ENCODE measurements at regions not wholly inside any gene's neighbourhood (a gene's known extent, or its start where the extent isn't known, plus 50 kb on each side); places are given as distances from the start of the nearest gene placed in this dataset.

DNA sequence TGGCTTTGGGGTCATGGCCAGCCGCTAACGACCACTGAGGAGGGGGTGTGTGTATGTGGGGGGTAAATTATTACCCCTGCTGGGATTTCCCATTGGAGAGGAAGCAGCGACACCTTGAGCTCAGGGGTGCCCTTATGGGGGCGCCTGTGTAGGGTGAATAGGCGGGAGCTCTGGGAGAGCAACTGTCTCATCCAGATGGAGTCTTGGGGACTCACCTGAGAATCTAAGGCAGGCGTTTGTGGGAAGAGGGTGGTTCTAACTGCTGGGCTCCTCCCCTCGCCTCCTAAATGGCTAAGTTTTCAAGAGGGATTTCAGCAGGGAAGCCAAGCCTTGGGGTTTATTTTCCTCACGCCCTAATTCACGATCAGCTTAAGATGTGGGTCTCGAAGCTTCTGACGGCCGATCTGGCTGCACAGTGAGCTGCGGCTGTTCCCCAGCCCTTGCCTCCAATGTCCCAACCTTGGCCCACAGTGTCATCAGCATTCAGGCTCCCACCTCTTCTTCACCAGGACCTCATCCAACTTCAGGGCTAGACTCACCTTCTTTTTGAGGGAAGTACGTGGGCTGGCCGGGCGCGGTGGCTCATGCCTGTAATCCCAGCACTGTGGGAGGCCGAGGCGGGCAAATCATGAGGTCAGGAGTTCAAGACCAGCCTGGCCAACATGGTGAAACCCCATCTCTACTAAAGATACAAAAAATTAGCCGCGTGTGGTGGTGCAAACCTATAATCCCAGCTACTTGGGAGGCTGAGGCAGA is 136.9 kb upstream of the EEF2KMT start:
- TF ChIP-seq, protein P1, sequence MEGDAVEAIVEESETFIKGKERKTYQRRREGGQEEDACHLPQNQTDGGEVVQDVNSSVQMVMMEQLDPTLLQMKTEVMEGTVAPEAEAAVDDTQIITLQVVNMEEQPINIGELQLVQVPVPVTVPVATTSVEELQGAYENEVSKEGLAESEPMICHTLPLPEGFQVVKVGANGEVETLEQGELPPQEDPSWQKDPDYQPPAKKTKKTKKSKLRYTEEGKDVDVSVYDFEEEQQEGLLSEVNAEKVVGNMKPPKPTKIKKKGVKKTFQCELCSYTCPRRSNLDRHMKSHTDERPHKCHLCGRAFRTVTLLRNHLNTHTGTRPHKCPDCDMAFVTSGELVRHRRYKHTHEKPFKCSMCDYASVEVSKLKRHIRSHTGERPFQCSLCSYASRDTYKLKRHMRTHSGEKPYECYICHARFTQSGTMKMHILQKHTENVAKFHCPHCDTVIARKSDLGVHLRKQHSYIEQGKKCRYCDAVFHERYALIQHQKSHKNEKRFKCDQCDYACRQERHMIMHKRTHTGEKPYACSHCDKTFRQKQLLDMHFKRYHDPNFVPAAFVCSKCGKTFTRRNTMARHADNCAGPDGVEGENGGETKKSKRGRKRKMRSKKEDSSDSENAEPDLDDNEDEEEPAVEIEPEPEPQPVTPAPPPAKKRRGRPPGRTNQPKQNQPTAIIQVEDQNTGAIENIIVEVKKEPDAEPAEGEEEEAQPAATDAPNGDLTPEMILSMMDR (IDR thresholded peaks at IDR 0.05; ENCODE audit: low read depth, low read length, poor library complexity, severe bottlenecking) = no peak
- TF ChIP-seq EZH2phosphoT487 (IDR thresholded peaks at IDR 0.05; ENCODE audit: borderline replicate concordance, low read length) = no peak
